ENCODE measurements at regions not wholly inside any gene's neighbourhood (a gene's known extent, or its start where the extent isn't known, plus 50 kb on each side); places are given as distances from the start of the nearest gene placed in this dataset.

DNA sequence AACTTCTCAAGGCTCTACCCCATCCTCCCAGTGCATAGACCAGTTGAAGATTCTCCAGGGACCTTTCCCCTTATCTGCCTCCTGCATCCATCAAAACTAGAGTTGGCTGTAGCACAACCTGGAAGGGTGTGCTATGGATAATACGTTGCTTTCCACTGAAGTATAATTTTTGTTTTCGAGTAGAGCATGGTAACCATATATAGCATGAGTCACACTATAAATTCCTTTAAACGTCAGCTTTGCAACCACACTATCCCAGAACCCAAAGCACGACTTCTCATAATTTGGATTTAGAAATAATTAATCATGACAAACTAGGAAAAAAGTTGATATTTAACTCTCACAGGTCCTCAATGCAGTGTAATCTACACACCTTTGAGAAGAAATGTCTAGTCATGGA lies 138.3 kb upstream of the NBEA start:
- no peak for TF ChIP-seq GABPA (IDR thresholded peaks at IDR 0.05; ENCODE audit: low read depth)
- TF ChIP-seq, protein P1, sequence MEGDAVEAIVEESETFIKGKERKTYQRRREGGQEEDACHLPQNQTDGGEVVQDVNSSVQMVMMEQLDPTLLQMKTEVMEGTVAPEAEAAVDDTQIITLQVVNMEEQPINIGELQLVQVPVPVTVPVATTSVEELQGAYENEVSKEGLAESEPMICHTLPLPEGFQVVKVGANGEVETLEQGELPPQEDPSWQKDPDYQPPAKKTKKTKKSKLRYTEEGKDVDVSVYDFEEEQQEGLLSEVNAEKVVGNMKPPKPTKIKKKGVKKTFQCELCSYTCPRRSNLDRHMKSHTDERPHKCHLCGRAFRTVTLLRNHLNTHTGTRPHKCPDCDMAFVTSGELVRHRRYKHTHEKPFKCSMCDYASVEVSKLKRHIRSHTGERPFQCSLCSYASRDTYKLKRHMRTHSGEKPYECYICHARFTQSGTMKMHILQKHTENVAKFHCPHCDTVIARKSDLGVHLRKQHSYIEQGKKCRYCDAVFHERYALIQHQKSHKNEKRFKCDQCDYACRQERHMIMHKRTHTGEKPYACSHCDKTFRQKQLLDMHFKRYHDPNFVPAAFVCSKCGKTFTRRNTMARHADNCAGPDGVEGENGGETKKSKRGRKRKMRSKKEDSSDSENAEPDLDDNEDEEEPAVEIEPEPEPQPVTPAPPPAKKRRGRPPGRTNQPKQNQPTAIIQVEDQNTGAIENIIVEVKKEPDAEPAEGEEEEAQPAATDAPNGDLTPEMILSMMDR (IDR thresholded peaks at IDR 0.05; ENCODE audit: insufficient read depth, low read length), result no peak
- TF ChIP-seq POLR2AphosphoS5 (IDR thresholded peaks at IDR 0.05; ENCODE audit: low read depth), result no peak
- TF ChIP-seq REST (IDR thresholded peaks at IDR 0.05; ENCODE audit: insufficient replicate concordance, low read depth), result no peak
- no peak for TF ChIP-seq SPI1 (IDR thresholded peaks at IDR 0.05; ENCODE audit: borderline replicate concordance, low read depth)

All from HL-60 (cell line).